H1 (cell line): ENCODE measurements at regions not wholly inside any gene's neighbourhood (a gene's known extent, or its start where the extent isn't known, plus 50 kb on each side); places are given as distances from the start of the nearest gene placed in this dataset.

Experiments
- FOSL1 ChIP-seq: IDR thresholded peaks from 2 replicates; pipeline ENCODE4 v1.6.1; 2011; ENCODE audit warnings: mild to moderate bottlenecking, low read depth, low read length, moderate library complexity; ENCODE audit not compliant: insufficient read depth
- TF ChIP-seq, protein P1 (sequence below): IDR thresholded peaks from 2 replicates; pipeline ENCODE4 v1.6.1; 2012; ENCODE audit warnings: inconsistent platforms

DNA sequence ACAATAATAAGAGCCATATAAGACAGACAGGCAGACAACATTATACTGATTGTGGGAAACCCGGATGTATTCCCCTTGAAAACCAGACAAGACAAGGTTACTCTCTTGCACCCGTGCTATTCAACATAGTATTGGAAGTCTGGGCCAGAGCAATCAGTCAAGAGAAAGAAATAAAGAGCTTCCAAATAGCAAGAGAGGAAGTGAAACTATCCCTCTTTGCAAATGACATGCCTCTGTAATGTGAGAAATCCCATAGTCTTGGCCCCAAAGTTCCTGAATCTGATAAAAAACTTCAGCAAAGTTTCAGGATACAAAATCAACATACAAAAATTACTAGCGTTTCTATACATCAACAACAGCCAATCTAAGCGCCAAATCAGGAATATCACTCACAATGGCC, 102.1 kb downstream of the DCAF12L2 start (continued):
- TF ChIP-seq, protein P1, sequence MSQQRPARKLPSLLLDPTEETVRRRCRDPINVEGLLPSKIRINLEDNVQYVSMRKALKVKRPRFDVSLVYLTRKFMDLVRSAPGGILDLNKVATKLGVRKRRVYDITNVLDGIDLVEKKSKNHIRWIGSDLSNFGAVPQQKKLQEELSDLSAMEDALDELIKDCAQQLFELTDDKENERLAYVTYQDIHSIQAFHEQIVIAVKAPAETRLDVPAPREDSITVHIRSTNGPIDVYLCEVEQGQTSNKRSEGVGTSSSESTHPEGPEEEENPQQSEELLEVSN = no peak
- no peak for TF ChIP-seq FOSL1
